Body of pancreas (tissue), 4 donors: ENCODE measurements at regions not wholly inside any gene's neighbourhood (a gene's known extent, or its start where the extent isn't known, plus 50 kb on each side); places are given as distances from the start of the nearest gene placed in this dataset.

Experiments used
- ATAC-seq: fragments of 150-250 bp; one replicate; pipeline ENCODE4 v1.9.1; 2016
- DNase-seq, 4 donors: peaks; one replicate each; pipeline ENCODE4 v3.0.0-alpha.2; 2019
- H3K27ac ChIP-seq, 4 donors: fragments of 200-600 bp; sonication (generic); 1 replicate in 3 of 4; 2 replicates in 1 of 4; pipeline versions ENCODE4 v1.5.1 to v1.6.1; 2016 to 2019; ENCODE audit warnings: mild to moderate bottlenecking in 1 of 4, mixed read lengths in 1 of 4, moderate library complexity in 1 of 4
- H3K27me3 ChIP-seq, 2 donors: fragments of 200-600 bp; sonication (generic); one replicate each; pipeline ENCODE4 v1.6.0; 2016; ENCODE audit warnings: mild to moderate bottlenecking in 1 of 2
- H3K36me3 ChIP-seq, 2 donors: fragments of 200-600 bp; sonication (generic); replicated peaks in 1 of 2; 2 replicates each; pipeline ENCODE4 v1.5.1; 2016; ENCODE audit warnings: low read depth in 2 of 2; ENCODE audit not compliant: insufficient read depth in 1 of 2
- H3K4me1 ChIP-seq: fragments of 200-600 bp; sonication (generic); one replicate; pipeline ENCODE4 v1.6.0; 2016
- H3K4me3 ChIP-seq, 2 donors: fragments of 200-600 bp; sonication (generic); 1 replicate in 1 of 2; 2 replicates in 1 of 2; pipeline ENCODE4 v1.5.1; 2016 to 2019
- H3K9me3 ChIP-seq, 3 donors: fragments of 200-600 bp; sonication (generic); 1 replicate in 2 of 3; 2 replicates in 1 of 3; pipeline ENCODE4 v1.5.1; 2016
- POLR2A ChIP-seq, 3 donors: fragments of 450-650 bp; IDR thresholded peaks; one replicate each; pipeline ENCODE4 v1.6.1; 2016; ENCODE audit warnings: antibody characterized with exemption in 3 of 3, mild to moderate bottlenecking in 2 of 3
- WGBS, 2 donors: methylation state at CpG; one replicate each; pipeline ENCODE4 v1.1.5; 2017; 5-methylcytosine and 5-hydroxymethylcytosine counted together
- intact Hi-C: fragments of 100-400 bp; cut with DNase I; formaldehyde crosslinking; loops from one replicate; pipeline ENCODE4 v1.15.1; 2023
- TF ChIP-seq, protein P1 (sequence below), 7 experiments: fragments of 450-650 bp in 4 of 7; fragments of 200-600 bp in 3 of 7; sonication (generic) in 3 of 7; IDR thresholded peaks; one replicate each; pipeline ENCODE4 v1.5.1; 2016 to 2019; ENCODE audit warnings: antibody characterized with exemption in 7 of 7

DNA sequence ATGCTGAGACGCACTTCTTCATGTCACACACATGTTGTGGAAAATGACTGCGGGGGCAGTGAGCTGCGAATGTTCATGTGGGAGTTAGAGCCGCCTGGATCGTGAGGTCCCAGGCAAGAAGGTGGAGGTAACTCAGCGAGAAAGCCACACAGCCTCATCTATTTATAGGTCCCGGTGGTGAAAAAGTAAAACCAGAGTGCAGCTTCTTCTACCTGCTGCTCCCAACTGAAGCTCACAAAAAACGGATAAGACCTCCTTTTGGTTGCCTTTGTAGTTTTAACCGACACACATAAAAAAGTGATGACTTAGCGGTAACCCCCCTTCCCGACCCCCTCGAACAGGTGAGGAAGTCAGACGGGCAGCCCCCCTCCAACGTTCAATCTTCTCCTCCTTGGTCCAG is 276.9 kb downstream of the GATA3 start:
- WGBS, 2 donors: 58 to 60% methylated on average over 14 of the region's 14 CpGs
- H3K4me3 ChIP-seq: no peak overlapping the region
- TF ChIP-seq, protein P1, sequence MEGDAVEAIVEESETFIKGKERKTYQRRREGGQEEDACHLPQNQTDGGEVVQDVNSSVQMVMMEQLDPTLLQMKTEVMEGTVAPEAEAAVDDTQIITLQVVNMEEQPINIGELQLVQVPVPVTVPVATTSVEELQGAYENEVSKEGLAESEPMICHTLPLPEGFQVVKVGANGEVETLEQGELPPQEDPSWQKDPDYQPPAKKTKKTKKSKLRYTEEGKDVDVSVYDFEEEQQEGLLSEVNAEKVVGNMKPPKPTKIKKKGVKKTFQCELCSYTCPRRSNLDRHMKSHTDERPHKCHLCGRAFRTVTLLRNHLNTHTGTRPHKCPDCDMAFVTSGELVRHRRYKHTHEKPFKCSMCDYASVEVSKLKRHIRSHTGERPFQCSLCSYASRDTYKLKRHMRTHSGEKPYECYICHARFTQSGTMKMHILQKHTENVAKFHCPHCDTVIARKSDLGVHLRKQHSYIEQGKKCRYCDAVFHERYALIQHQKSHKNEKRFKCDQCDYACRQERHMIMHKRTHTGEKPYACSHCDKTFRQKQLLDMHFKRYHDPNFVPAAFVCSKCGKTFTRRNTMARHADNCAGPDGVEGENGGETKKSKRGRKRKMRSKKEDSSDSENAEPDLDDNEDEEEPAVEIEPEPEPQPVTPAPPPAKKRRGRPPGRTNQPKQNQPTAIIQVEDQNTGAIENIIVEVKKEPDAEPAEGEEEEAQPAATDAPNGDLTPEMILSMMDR (IDR thresholded peaks at IDR 0.05): no peak
- no peak for TF ChIP-seq POLR2A (IDR thresholded peaks at IDR 0.05)
- intact Hi-C loops: no loop called here
- H3K9me3 ChIP-seq: no peaks in the 10 kb centered on the region
- DNase-seq (no peak), ATAC-seq (no peak)
- no peaks in the 10 kb centered on the region for H3K36me3 ChIP-seq
- no peak overlapping the region for H3K27ac ChIP-seq
- H3K4me1 ChIP-seq: peaks cover 6% of the 10 kb centered on the region
- H3K27me3 ChIP-seq: peaks cover 0 to 9% of the 10 kb centered on the region in 2 donors

DNA sequence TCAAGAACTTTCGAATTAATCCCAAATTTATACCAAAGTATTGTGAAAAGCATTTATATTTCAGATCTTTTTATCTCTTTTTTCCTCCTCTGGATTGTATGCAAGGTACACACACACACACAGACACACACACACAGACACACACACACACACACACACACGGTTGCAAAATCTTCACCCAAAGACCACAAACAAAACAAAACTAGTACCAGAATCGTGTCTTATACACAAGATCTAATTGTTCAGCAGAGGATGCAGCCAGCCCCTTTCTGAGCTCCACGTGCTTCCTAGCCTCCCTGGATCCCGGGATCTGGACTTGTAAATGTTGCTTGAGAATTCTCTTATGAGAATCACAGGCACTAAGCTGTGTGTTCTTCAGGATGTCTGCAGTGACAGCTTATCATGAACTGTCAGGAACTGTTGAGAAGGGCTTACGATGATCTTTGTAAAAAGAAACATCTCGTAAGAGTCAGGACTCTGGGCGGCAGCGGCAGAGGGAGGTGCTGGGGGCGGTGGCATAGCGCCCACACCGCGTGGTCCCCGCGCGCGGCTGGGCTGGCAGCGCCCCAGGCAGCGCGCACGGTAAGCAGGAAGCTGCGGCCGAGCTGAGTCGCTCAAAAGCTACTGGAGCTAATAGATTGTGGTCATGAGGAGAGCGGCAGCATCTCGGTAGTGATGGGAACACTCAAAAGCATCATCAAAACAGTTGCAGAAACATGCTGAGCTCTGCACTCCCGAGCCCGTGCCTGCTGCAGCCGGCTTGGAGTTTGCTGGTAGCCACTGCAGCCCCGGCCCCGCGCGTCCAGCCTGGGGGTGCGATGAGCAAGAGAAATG is 277.6 kb downstream of the GATA3 start:
- WGBS, 2 donors: 4 to 7% methylated on average over 18 to 34 of the region's 34 CpGs
- Histone ChIP-seq H3K36me3 (no peaks in the 10 kb centered on the region), H3K4me3 (no peak overlapping the region), H3K27ac (no peak overlapping the region), H3K4me1 (peaks cover 6% of the 10 kb centered on the region), H3K27me3 (peaks cover 0 to 9% of the 10 kb centered on the region in 2 donors), H3K9me3 (no peaks in the 10 kb centered on the region)
- intact Hi-C loops: no loop called here
- DNase-seq: peak; percentile 18 to 41 (median 26)
- peak; percentile 48 for ATAC-seq
- TF ChIP-seq POLR2A (IDR thresholded peaks at IDR 0.05): no peak
- TF ChIP-seq, protein P1 (IDR thresholded peaks at IDR 0.05): no peak

DNA sequence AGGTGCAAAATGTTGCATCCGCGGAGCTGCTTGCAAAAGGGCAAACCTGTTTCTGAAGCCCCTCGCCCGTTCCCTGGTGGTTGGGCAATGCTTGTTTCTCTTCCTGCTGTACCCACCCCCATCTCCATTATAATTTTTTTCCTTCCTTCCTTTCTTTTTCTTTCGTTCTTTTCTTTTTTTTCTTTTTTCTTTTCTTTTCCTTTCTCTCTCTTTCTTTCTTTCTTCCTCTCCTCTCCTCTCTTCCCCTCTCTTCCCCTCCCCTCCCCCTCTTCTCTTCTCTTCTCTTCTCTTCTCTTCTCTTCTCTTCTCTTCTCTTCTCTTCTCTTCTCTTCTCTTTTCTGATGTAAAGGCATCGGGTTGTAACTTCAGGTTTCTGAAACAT is 278.2 kb downstream of the GATA3 start:
- DNase-seq (no peak), ATAC-seq (no peak)
- Histone ChIP-seq H3K9me3 (no peaks in the 10 kb centered on the region), H3K36me3 (no peaks in the 10 kb centered on the region), H3K27ac (no peak overlapping the region), H3K27me3 (peaks cover 0 to 5% of the 10 kb centered on the region in 2 donors), H3K4me3 (no peak overlapping the region), H3K4me1 (peaks cover 6% of the 10 kb centered on the region)
- TF ChIP-seq POLR2A (IDR thresholded peaks at IDR 0.05): no peak
- TF ChIP-seq, protein P1 (IDR thresholded peaks at IDR 0.05): no peak
- 8 to 12% methylated on average over 6 of the region's 6 CpGs for WGBS, 2 donors
- intact Hi-C loops: no loop called here

DNA sequence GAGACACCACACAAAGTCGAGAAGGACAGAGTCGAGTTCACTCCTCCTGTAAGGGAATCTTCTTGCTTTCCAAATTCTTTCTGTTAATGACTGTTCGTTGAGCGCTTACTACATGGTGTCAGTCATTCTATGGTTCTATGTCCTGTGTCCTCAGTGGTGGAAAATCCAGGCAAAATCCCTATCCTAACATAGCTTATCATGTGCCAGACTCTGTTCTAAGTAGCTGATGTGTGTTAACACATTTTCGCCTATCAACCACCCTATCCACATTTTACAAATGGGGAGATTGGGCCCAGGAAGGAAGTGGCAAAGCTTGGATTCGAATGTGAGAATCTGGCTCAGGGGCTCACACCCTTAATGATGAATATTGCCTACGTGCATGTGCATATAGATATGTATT is 280.1 kb downstream of the GATA3 start:
- no peak for DNase-seq
- Histone ChIP-seq H3K4me1 (peaks cover 6% of the 10 kb centered on the region), H3K27ac (no peak overlapping the region), H3K9me3 (no peaks in the 10 kb centered on the region), H3K27me3 (peaks cover 0 to 5% of the 10 kb centered on the region in 2 donors), H3K36me3 (no peaks in the 10 kb centered on the region), H3K4me3 (no peak overlapping the region)
- WGBS, 2 donors: 54 to 69% methylated on average over 7 of the region's 7 CpGs
- TF ChIP-seq, protein P1 (IDR thresholded peaks at IDR 0.05): no peak
- TF ChIP-seq POLR2A (IDR thresholded peaks at IDR 0.05): no peak
- intact Hi-C loops: no loop called here
- ATAC-seq: no peak
